ENCODE measurements at regions not wholly inside any gene's neighbourhood (a gene's known extent, or its start where the extent isn't known, plus 50 kb on each side); places are given as distances from the start of the nearest gene placed in this dataset.
"Not testable (repeated sequence)": the region's sequence is repeated elsewhere in the genome, so short reads cannot be mapped to it uniquely, and the experiment has no call there.

GRCh38 chr9:99490729-99491128, 268.6 kb downstream of the SEC61B start:
- Mint-ChIP-seq H3K4me1 (ENCODE audit: low read depth) (peaks cover 10% of the 10 kb centered on the region), H3K36me3 (ENCODE audit: low read depth) (no peaks in the 10 kb centered on the region), H3K27me3 (ENCODE audit: low read depth) (peaks cover 8% of the 10 kb centered on the region), H3K27ac (no peak overlapping the region), H3K4me3 (ENCODE audit: low read depth) (no peak overlapping the region), H3K9me3 (no peaks in the 10 kb centered on the region)
- DNase-seq (ENCODE audit: low spot score): no peak
- intact Hi-C loops (cut with micrococcal nuclease): no loop called here

GRCh38 chr9:99491408-99492158, 269.5 kb downstream of the SEC61B start:
- Mint-ChIP-seq H3K27ac (peak overlapping the region; percentile 6), H3K4me3 (ENCODE audit: low read depth) (no peak overlapping the region), H3K27me3 (ENCODE audit: low read depth) (peaks cover 8% of the 10 kb centered on the region), H3K36me3 (ENCODE audit: low read depth) (no peaks in the 10 kb centered on the region), H3K9me3 (no peaks in the 10 kb centered on the region), H3K4me1 (ENCODE audit: low read depth) (peaks cover 9% of the 10 kb centered on the region)
- intact Hi-C loops (cut with micrococcal nuclease): no loop called here
- no peak for DNase-seq (ENCODE audit: low spot score)

GRCh38 chr9:99497641-99498040, 275.6 kb downstream of the SEC61B start:
- Mint-ChIP-seq H3K27ac (no peak overlapping the region), H3K9me3 (no peaks in the 10 kb centered on the region), H3K36me3 (ENCODE audit: low read depth) (no peaks in the 10 kb centered on the region), H3K4me3 (ENCODE audit: low read depth) (no peak overlapping the region), H3K4me1 (ENCODE audit: low read depth) (no peaks in the 10 kb centered on the region), H3K27me3 (ENCODE audit: low read depth) (peaks cover 6% of the 10 kb centered on the region)
- DNase-seq (ENCODE audit: low spot score): no peak
- intact Hi-C loops (cut with micrococcal nuclease): no loop called here

GRCh38 chr9:99498979-99499378, 276.9 kb downstream of the SEC61B start:
- H3K27me3 Mint-ChIP-seq (ENCODE audit: low read depth); H3K27ac Mint-ChIP-seq; H3K4me1 Mint-ChIP-seq (ENCODE audit: low read depth); intact Hi-C loops (cut with micrococcal nuclease); DNase-seq (ENCODE audit: low spot score); H3K36me3 Mint-ChIP-seq (ENCODE audit: low read depth); H3K4me3 Mint-ChIP-seq (ENCODE audit: low read depth); H3K9me3 Mint-ChIP-seq: not testable (repeated sequence)

GRCh38 chr9:99505936-99506335, 283.9 kb downstream of the SEC61B start:
- no peak overlapping the region for H3K4me3 Mint-ChIP-seq (ENCODE audit: low read depth)
- H3K27me3 Mint-ChIP-seq (ENCODE audit: low read depth): peaks cover 9% of the 10 kb centered on the region
- no peaks in the 10 kb centered on the region for H3K9me3 Mint-ChIP-seq
- no peak for DNase-seq (ENCODE audit: low spot score)
- intact Hi-C loops (cut with micrococcal nuclease): no loop called here
- no peak overlapping the region for H3K27ac Mint-ChIP-seq
- H3K4me1 Mint-ChIP-seq (ENCODE audit: low read depth): peaks cover 4% of the 10 kb centered on the region
- no peaks in the 10 kb centered on the region for H3K36me3 Mint-ChIP-seq (ENCODE audit: low read depth)

GRCh38 chr9:99506747-99507348, 284.8 kb downstream of the SEC61B start:
- intact Hi-C loops (cut with micrococcal nuclease): no loop called here
- Mint-ChIP-seq H3K4me3 (ENCODE audit: low read depth) (no peak overlapping the region), H3K9me3 (no peaks in the 10 kb centered on the region), H3K36me3 (ENCODE audit: low read depth) (no peaks in the 10 kb centered on the region), H3K27me3 (ENCODE audit: low read depth) (peaks cover 9% of the 10 kb centered on the region), H3K27ac (no peak overlapping the region), H3K4me1 (ENCODE audit: low read depth) (peaks cover 4% of the 10 kb centered on the region)
- DNase-seq (ENCODE audit: low spot score): no peak

GRCh38 chr9:99509065-99509745, 287.1 kb downstream of the SEC61B start:
- Mint-ChIP-seq H3K36me3 (ENCODE audit: low read depth) (no peaks in the 10 kb centered on the region), H3K4me1 (ENCODE audit: low read depth) (peaks cover 17% of the 10 kb centered on the region), H3K9me3 (no peaks in the 10 kb centered on the region), H3K27me3 (ENCODE audit: low read depth) (peaks cover 9% of the 10 kb centered on the region), H3K27ac (no peak overlapping the region), H3K4me3 (ENCODE audit: low read depth) (no peak overlapping the region)
- DNase-seq (ENCODE audit: low spot score): no peak
- intact Hi-C loops (cut with micrococcal nuclease): no loop called here

- peaks cover 7% of the 10 kb centered on the region for H3K27me3 Mint-ChIP-seq (ENCODE audit: low read depth)
- H3K4me1 Mint-ChIP-seq (ENCODE audit: low read depth): peaks cover 18% of the 10 kb centered on the region
- no peaks in the 10 kb centered on the region for H3K36me3 Mint-ChIP-seq (ENCODE audit: low read depth)
- intact Hi-C loops (cut with micrococcal nuclease): loop anchor here (5.0 kb wide), 3 partner anchors 38 to 87 kb away; no protein-coding TSS in a partner anchor
- no peak overlapping the region for H3K4me3 Mint-ChIP-seq (ENCODE audit: low read depth)
- DNase-seq (ENCODE audit: low spot score): no peak
- H3K9me3 Mint-ChIP-seq: no peaks in the 10 kb centered on the region
- H3K27ac Mint-ChIP-seq: no peak overlapping the region
These were observed 287.9 kb downstream of the SEC61B start for GRCh38 chr9:99509900-99510535.

GRCh38 chr9:99511723-99512122, 289.6 kb downstream of the SEC61B start:
- Mint-ChIP-seq H3K36me3 (ENCODE audit: low read depth) (no peaks in the 10 kb centered on the region), H3K4me3 (ENCODE audit: low read depth) (no peak overlapping the region), H3K27me3 (ENCODE audit: low read depth) (peaks cover 7% of the 10 kb centered on the region), H3K27ac (no peak overlapping the region), H3K4me1 (ENCODE audit: low read depth) (peaks cover 26% of the 10 kb centered on the region), H3K9me3 (no peaks in the 10 kb centered on the region)
- intact Hi-C loops (cut with micrococcal nuclease): loop anchor here (5.0 kb wide), 3 partner anchors 39 to 86 kb away; no protein-coding TSS in a partner anchor
- no peak for DNase-seq (ENCODE audit: low spot score)

- Mint-ChIP-seq H3K36me3 (ENCODE audit: low read depth) (no peaks in the 10 kb centered on the region), H3K4me1 (ENCODE audit: low read depth) (peaks cover 28% of the 10 kb centered on the region), H3K27ac (peak overlapping the region; percentile 64), H3K4me3 (ENCODE audit: low read depth) (no peak overlapping the region), H3K27me3 (ENCODE audit: low read depth) (no peaks in the 10 kb centered on the region), H3K9me3 (no peaks in the 10 kb centered on the region)
- no peak for DNase-seq (ENCODE audit: low spot score)
- intact Hi-C loops (cut with micrococcal nuclease): loop anchor here (5.0 kb wide), 3 partner anchors 41 to 84 kb away; no protein-coding TSS in a partner anchor
These were observed 291.5 kb downstream of the SEC61B start for GRCh38 chr9:99513441-99514112.

GRCh38 chr9:99515093-99515492, 293.0 kb downstream of the SEC61B start:
- Mint-ChIP-seq H3K27ac (no peak overlapping the region), H3K4me1 (ENCODE audit: low read depth) (peaks cover 24% of the 10 kb centered on the region), H3K27me3 (ENCODE audit: low read depth) (no peaks in the 10 kb centered on the region), H3K9me3 (no peaks in the 10 kb centered on the region), H3K4me3 (ENCODE audit: low read depth) (no peak overlapping the region), H3K36me3 (ENCODE audit: low read depth) (no peaks in the 10 kb centered on the region)
- no peak for DNase-seq (ENCODE audit: low spot score)
- intact Hi-C loops (cut with micrococcal nuclease): loop anchor here (5.0 kb wide), 1 partner anchor 207 kb away; no protein-coding TSS in a partner anchor

GRCh38 chr9:99515895-99516656, 294.0 kb downstream of the SEC61B start:
- no peak for DNase-seq (ENCODE audit: low spot score)
- intact Hi-C loops (cut with micrococcal nuclease): loop anchor here (2.0 to 5.0 kb wide), 2 partner anchors 206 to 303 kb away; no protein-coding TSS in a partner anchor
- Mint-ChIP-seq H3K27ac (peak overlapping the region; percentile 54), H3K4me3 (ENCODE audit: low read depth) (no peak overlapping the region), H3K27me3 (ENCODE audit: low read depth) (no peaks in the 10 kb centered on the region), H3K9me3 (no peaks in the 10 kb centered on the region), H3K4me1 (ENCODE audit: low read depth) (peaks cover 24% of the 10 kb centered on the region), H3K36me3 (ENCODE audit: low read depth) (no peaks in the 10 kb centered on the region)
